ENCODE measurements at regions not wholly inside any gene's neighbourhood (a gene's known extent, or its start where the extent isn't known, plus 50 kb on each side); places are given as distances from the start of the nearest gene placed in this dataset.

DNA sequence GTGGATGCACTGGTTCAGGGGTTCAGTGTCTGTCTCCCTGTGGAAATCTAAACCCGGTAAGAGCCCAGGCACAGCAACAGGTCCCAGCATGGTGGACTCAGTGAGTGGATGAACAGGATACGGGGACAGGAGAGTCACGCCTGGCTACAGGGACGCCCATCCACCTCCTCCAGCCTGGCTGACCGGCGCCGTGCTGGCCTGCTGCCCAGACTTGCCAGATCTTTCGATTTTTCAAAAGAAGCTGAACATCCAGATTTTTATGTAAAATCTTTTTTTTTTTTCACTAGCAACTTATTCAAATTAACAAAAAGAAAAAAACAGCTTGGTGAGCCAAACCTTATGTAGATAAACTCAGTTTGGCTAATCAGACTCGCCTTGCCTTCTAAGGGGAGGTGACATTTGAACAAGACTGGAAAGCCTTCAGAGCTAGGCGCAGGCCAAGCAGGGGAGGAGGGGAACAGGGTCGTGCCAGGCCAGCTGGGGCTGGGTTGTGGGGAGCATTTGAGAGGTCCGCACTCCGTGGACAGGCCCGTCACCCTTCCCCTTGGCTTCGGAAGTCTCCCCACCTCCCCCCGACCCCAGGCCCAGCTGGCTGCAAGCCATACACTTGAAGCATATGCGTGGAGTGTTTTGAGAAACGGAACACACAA lies 87.8 kb upstream of the NCOR2 start:
- no peak for DNase-seq (ENCODE audit: low read depth in 1 of 2, low spot score in 1 of 2)
- Histone ChIP-seq H3K4me3 (replicated peaks; ENCODE audit: insufficient read depth, low read length) (no peak overlapping the region), H3K27ac (replicated peaks) (no peak overlapping the region), H3K27me3 (ENCODE audit: insufficient read depth, poor library complexity, severe bottlenecking) (no peaks in the 10 kb centered on the region)
- TF ChIP-seq SPI1 (IDR thresholded peaks at IDR 0.05; ENCODE audit: borderline replicate concordance, low read depth) (no peak), GABPA (IDR thresholded peaks at IDR 0.05; ENCODE audit: low read depth) (no peak), POLR2AphosphoS5 (IDR thresholded peaks at IDR 0.05; ENCODE audit: low read depth) (no peak)
- TF ChIP-seq, protein P1, sequence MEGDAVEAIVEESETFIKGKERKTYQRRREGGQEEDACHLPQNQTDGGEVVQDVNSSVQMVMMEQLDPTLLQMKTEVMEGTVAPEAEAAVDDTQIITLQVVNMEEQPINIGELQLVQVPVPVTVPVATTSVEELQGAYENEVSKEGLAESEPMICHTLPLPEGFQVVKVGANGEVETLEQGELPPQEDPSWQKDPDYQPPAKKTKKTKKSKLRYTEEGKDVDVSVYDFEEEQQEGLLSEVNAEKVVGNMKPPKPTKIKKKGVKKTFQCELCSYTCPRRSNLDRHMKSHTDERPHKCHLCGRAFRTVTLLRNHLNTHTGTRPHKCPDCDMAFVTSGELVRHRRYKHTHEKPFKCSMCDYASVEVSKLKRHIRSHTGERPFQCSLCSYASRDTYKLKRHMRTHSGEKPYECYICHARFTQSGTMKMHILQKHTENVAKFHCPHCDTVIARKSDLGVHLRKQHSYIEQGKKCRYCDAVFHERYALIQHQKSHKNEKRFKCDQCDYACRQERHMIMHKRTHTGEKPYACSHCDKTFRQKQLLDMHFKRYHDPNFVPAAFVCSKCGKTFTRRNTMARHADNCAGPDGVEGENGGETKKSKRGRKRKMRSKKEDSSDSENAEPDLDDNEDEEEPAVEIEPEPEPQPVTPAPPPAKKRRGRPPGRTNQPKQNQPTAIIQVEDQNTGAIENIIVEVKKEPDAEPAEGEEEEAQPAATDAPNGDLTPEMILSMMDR (IDR thresholded peaks at IDR 0.05; ENCODE audit: insufficient read depth, low read length): no peak
- TF ChIP-seq, protein P2, sequence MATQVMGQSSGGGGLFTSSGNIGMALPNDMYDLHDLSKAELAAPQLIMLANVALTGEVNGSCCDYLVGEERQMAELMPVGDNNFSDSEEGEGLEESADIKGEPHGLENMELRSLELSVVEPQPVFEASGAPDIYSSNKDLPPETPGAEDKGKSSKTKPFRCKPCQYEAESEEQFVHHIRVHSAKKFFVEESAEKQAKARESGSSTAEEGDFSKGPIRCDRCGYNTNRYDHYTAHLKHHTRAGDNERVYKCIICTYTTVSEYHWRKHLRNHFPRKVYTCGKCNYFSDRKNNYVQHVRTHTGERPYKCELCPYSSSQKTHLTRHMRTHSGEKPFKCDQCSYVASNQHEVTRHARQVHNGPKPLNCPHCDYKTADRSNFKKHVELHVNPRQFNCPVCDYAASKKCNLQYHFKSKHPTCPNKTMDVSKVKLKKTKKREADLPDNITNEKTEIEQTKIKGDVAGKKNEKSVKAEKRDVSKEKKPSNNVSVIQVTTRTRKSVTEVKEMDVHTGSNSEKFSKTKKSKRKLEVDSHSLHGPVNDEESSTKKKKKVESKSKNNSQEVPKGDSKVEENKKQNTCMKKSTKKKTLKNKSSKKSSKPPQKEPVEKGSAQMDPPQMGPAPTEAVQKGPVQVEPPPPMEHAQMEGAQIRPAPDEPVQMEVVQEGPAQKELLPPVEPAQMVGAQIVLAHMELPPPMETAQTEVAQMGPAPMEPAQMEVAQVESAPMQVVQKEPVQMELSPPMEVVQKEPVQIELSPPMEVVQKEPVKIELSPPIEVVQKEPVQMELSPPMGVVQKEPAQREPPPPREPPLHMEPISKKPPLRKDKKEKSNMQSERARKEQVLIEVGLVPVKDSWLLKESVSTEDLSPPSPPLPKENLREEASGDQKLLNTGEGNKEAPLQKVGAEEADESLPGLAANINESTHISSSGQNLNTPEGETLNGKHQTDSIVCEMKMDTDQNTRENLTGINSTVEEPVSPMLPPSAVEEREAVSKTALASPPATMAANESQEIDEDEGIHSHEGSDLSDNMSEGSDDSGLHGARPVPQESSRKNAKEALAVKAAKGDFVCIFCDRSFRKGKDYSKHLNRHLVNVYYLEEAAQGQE (IDR thresholded peaks at IDR 0.05; ENCODE audit: insufficient replicate concordance, low read depth): no peak

DNA sequence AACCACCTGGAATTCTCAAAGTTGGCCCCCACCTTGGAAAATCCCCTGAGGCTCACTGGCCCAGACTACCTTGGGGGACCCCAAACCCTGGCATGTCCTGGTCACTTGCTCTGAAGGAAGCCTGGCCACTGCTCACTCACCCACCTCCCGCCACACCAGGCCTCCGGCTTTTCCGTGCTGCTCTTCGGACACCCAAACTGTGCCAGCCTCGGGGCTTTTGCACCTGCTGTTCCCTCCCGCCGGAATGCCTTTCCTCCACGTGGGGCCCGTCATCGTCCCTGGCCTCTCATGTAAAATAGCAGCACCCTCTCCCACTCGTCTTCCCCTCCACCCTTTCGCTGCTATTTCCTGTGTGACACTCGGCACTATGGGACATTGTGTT lies 87.2 kb upstream of the NCOR2 start:
- DNase-seq (ENCODE audit: low read depth in 1 of 2, low spot score in 1 of 2): no peak
- no peaks in the 10 kb centered on the region for H3K27me3 ChIP-seq (ENCODE audit: insufficient read depth, poor library complexity, severe bottlenecking)
- no peak overlapping the region for H3K27ac ChIP-seq (replicated peaks)
- TF ChIP-seq, protein P1 (IDR thresholded peaks at IDR 0.05; ENCODE audit: insufficient read depth, low read length): no peak
- no peak overlapping the region for H3K4me3 ChIP-seq (replicated peaks; ENCODE audit: insufficient read depth, low read length)

DNA sequence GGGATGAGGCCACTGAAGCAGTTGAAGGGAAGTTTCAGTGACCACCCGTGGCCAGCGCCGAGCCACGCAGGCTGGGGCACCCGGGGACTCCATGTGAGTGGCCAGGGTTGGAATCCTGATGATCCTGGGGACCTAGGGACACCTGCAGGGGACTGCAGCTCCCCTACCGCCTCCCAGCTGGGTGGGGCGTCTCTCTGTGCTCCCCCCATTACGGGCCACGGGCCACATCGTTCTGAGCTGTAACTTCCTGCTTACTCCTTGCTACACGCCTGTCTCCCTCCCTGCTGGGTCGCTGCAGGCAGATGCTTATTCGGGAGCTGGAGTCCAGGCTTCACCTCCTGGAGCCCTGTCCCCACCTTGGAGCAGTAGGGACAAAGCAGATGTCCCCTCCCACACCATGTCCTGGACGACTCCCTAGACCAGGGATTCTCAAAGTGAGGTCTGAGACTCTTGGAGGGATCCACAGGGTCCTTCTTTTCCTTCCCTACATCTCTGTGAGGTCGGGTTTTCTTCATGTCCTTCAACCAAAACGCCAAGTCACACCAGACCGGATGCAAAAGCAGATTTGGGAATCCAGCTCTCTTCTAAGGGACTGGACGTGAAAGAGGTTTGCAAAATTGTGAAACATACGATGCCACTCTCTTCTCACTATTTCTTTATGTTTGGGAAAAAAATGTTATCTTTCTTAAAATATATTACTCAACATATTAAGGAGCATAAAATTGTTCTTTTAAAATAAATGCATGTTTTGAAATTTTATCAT lies 85.9 kb upstream of the NCOR2 start:
- TF ChIP-seq, protein P2 (IDR thresholded peaks at IDR 0.05; ENCODE audit: insufficient replicate concordance, low read depth): no peak
- TF ChIP-seq, protein P1 (IDR thresholded peaks at IDR 0.05; ENCODE audit: insufficient read depth, low read length): no peak
- no peak for TF ChIP-seq POLR2AphosphoS5 (IDR thresholded peaks at IDR 0.05; ENCODE audit: low read depth)
- no peak for TF ChIP-seq GABPA (IDR thresholded peaks at IDR 0.05; ENCODE audit: low read depth)
- TF ChIP-seq SPI1 (IDR thresholded peaks at IDR 0.05; ENCODE audit: borderline replicate concordance, low read depth): no peak
- no peak overlapping the region for H3K27ac ChIP-seq (replicated peaks)

More for the DNA sequence above, 85.9 kb upstream of the NCOR2 start:
- peak in 1 of 2 experiments; percentile 30 for DNase-seq (ENCODE audit: low read depth in 1 of 2, low spot score in 1 of 2)
- Histone ChIP-seq H3K27me3 (ENCODE audit: insufficient read depth, poor library complexity, severe bottlenecking) (no peaks in the 10 kb centered on the region), H3K4me3 (replicated peaks; ENCODE audit: insufficient read depth, low read length) (no peak overlapping the region)
